Vagina (tissue), 2 donors: ENCODE measurements at regions not wholly inside any gene's neighbourhood (a gene's known extent, or its start where the extent isn't known, plus 50 kb on each side); places are given as distances from the start of the nearest gene placed in this dataset.

ENCODE experiments used
- POLR2A ChIP-seq, 2 donors: fragments of 450-650 bp; IDR thresholded peaks; one replicate each; pipeline ENCODE4 v1.6.1; 2017; ENCODE audit warnings: antibody characterized with exemption in 2 of 2, mild to moderate bottlenecking in 2 of 2, moderate library complexity in 2 of 2
- POLR2AphosphoS5 ChIP-seq, 2 donors: sonication (generic); formaldehyde crosslinking; IDR thresholded peaks; one replicate each; pipeline ENCODE4 v1.9.0; 2017; ENCODE audit warnings: antibody characterized with exemption in 2 of 2, mild to moderate bottlenecking in 2 of 2, low read depth in 1 of 2; ENCODE audit not compliant: insufficient read depth in 1 of 2
- TF ChIP-seq, protein P1 (sequence below), 3 experiments: fragments of 450-650 bp in 2 of 3; fragments of 200-600 bp in 1 of 3; sonication (generic) in 1 of 3; IDR thresholded peaks; one replicate each; pipeline ENCODE4 v1.5.1; 2017 to 2019; ENCODE audit warnings: antibody characterized with exemption in 3 of 3, mild to moderate bottlenecking in 2 of 3, moderate library complexity in 2 of 3

DNA sequence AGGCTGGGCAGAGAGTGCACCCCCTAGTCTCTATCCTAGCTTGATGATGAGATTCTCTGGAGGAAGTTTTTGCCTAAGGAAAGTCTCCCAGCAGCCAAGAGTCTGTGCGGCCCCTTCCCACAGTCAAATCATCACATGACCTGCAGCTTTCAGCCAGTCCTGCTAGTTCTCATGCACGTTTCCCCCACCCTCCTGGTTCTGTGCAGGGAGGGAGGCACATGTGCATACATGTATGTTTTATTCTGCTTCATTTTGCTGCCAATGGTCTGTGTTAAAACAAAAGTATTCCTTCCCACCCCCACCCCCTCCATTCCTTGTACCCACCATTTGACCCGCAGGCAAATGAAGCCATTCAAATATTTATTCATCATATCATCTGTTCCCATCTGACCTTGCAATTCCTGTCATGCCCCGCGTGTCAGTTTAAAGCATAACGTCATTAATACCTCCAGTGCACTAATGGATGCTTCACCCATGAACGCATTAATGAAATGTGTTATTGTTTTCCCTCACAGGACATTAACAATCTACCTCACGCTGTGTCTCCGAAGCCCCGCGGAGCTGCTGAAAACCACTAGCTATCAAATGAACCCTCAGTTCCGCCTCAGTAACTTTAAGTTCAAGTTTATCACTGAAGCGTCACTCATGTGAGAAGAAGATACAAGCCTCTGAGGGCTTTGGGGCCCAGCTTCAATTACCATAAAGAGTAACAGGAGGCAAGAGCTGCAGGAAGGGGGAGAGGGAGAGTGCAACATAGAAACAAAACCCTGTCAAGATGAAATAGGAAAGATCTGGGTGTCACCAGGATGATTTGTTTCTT, 139.6 kb downstream of the RASEF start:
- TF ChIP-seq POLR2A (IDR thresholded peaks at IDR 0.05) (no peak), POLR2AphosphoS5 (IDR thresholded peaks at IDR 0.05; ENCODE audit: insufficient read depth in 1 of 2, low read depth in 1 of 2) (no peak)
- TF ChIP-seq, protein P1, sequence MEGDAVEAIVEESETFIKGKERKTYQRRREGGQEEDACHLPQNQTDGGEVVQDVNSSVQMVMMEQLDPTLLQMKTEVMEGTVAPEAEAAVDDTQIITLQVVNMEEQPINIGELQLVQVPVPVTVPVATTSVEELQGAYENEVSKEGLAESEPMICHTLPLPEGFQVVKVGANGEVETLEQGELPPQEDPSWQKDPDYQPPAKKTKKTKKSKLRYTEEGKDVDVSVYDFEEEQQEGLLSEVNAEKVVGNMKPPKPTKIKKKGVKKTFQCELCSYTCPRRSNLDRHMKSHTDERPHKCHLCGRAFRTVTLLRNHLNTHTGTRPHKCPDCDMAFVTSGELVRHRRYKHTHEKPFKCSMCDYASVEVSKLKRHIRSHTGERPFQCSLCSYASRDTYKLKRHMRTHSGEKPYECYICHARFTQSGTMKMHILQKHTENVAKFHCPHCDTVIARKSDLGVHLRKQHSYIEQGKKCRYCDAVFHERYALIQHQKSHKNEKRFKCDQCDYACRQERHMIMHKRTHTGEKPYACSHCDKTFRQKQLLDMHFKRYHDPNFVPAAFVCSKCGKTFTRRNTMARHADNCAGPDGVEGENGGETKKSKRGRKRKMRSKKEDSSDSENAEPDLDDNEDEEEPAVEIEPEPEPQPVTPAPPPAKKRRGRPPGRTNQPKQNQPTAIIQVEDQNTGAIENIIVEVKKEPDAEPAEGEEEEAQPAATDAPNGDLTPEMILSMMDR (IDR thresholded peaks at IDR 0.05), result no peak
